ENCODE measurements at regions not wholly inside any gene's neighbourhood (a gene's known extent, or its start where the extent isn't known, plus 50 kb on each side); places are given as distances from the start of the nearest gene placed in this dataset.

GRCh38 chr13:70967564-70967963, 859.3 kb upstream of the KLHL1 start:
- Histone ChIP-seq H3K9me3 (ENCODE audit: insufficient read depth, low read depth, low read length) (no peaks in the 10 kb centered on the region), H3K36me3 (ENCODE audit: insufficient read depth, low read length) (no peaks in the 10 kb centered on the region), H3K27me3 (ENCODE audit: insufficient read depth, low read length) (no peaks in the 10 kb centered on the region), H3K27ac (ENCODE audit: low read depth, low read length) (no peak overlapping the region), H3K9ac (ENCODE audit: low read length) (no peak overlapping the region), H3K79me2 (ENCODE audit: insufficient read depth, low read length) (no peaks in the 10 kb centered on the region), H3K4me3 (ENCODE audit: insufficient read depth, low read depth, low read length) (no peak overlapping the region), H4K20me1 (ENCODE audit: insufficient read depth, low read length) (no peaks in the 10 kb centered on the region), H3K4me1 (ENCODE audit: insufficient read depth, low read length) (no peaks in the 10 kb centered on the region), H3K4me2 (ENCODE audit: low read length) (no peak overlapping the region), H2AFZ (ENCODE audit: low read depth, low read length) (no peak overlapping the region)
- no peaks in the 10 kb centered on the region for H3K36me3 Mint-ChIP-seq (ENCODE audit: low read depth, unreplicated experiment)
- no peaks in the 10 kb centered on the region for H3K9me3 Mint-ChIP-seq (ENCODE audit: unreplicated experiment)
- H3K27me3 Mint-ChIP-seq (ENCODE audit: low read depth, unreplicated experiment): no peaks in the 10 kb centered on the region
- no peak overlapping the region for H3K27ac Mint-ChIP-seq (ENCODE audit: unreplicated experiment)
- no peak overlapping the region for H3K4me3 Mint-ChIP-seq (ENCODE audit: unreplicated experiment)
- no peaks in the 10 kb centered on the region for H3K4me1 Mint-ChIP-seq (ENCODE audit: low read depth, unreplicated experiment)
- no peak for FAIRE-seq
- DNase-seq (ENCODE audit: low read depth): no peak
- TF ChIP-seq CTCF (IDR thresholded peaks at IDR 0.05; ENCODE audit: insufficient read depth, low read depth, low read length) (no peak), EZH2 (IDR thresholded peaks at IDR 0.05; ENCODE audit: insufficient read depth, low read length) (no peak)

- H3K9ac ChIP-seq (ENCODE audit: low read length): no peak overlapping the region
- no peaks in the 10 kb centered on the region for H3K36me3 Mint-ChIP-seq (ENCODE audit: low read depth, unreplicated experiment)
- H3K4me1 Mint-ChIP-seq (ENCODE audit: low read depth, unreplicated experiment): no peaks in the 10 kb centered on the region
- no peaks in the 10 kb centered on the region for H3K36me3 ChIP-seq (ENCODE audit: insufficient read depth, low read length)
- H3K4me3 ChIP-seq (ENCODE audit: insufficient read depth, low read depth, low read length): no peak overlapping the region
- no peaks in the 10 kb centered on the region for H3K79me2 ChIP-seq (ENCODE audit: insufficient read depth, low read length)
- no peak overlapping the region for H3K27ac ChIP-seq (ENCODE audit: low read depth, low read length)
- no peaks in the 10 kb centered on the region for H3K9me3 ChIP-seq (ENCODE audit: insufficient read depth, low read depth, low read length)
- no peak overlapping the region for H2AFZ ChIP-seq (ENCODE audit: low read depth, low read length)
- H3K9me3 Mint-ChIP-seq (ENCODE audit: unreplicated experiment): no peaks in the 10 kb centered on the region
- no peak for FAIRE-seq
- no peak for DNase-seq (ENCODE audit: low read depth)
- no peaks in the 10 kb centered on the region for H3K27me3 Mint-ChIP-seq (ENCODE audit: low read depth, unreplicated experiment)
- no peak overlapping the region for H3K4me3 Mint-ChIP-seq (ENCODE audit: unreplicated experiment)
- no peak overlapping the region for H3K4me2 ChIP-seq (ENCODE audit: low read length)
- no peaks in the 10 kb centered on the region for H3K4me1 ChIP-seq (ENCODE audit: insufficient read depth, low read length)
- H3K27ac Mint-ChIP-seq (ENCODE audit: unreplicated experiment): no peak overlapping the region
- no peaks in the 10 kb centered on the region for H4K20me1 ChIP-seq (ENCODE audit: insufficient read depth, low read length)
- H3K27me3 ChIP-seq (ENCODE audit: insufficient read depth, low read length): no peaks in the 10 kb centered on the region
- no peak for TF ChIP-seq CTCF (IDR thresholded peaks at IDR 0.05; ENCODE audit: insufficient read depth, low read depth, low read length)
- no peak for TF ChIP-seq EZH2 (IDR thresholded peaks at IDR 0.05; ENCODE audit: insufficient read depth, low read length)
Measured at GRCh38 chr13:70964874-70965273, 856.6 kb upstream of the KLHL1 start.

GRCh38 chr13:70964124-70964523, 855.9 kb upstream of the KLHL1 start:
- Histone ChIP-seq H3K4me1 (ENCODE audit: insufficient read depth, low read length) (no peaks in the 10 kb centered on the region), H3K4me2 (ENCODE audit: low read length) (no peak overlapping the region), H4K20me1 (ENCODE audit: insufficient read depth, low read length) (no peaks in the 10 kb centered on the region), H3K79me2 (ENCODE audit: insufficient read depth, low read length) (no peaks in the 10 kb centered on the region), H3K27me3 (ENCODE audit: insufficient read depth, low read length) (no peaks in the 10 kb centered on the region), H3K36me3 (ENCODE audit: insufficient read depth, low read length) (no peaks in the 10 kb centered on the region), H3K4me3 (ENCODE audit: insufficient read depth, low read depth, low read length) (no peak overlapping the region), H3K9me3 (ENCODE audit: insufficient read depth, low read depth, low read length) (no peaks in the 10 kb centered on the region), H3K9ac (ENCODE audit: low read length) (no peak overlapping the region), H3K27ac (ENCODE audit: low read depth, low read length) (no peak overlapping the region), H2AFZ (ENCODE audit: low read depth, low read length) (no peak overlapping the region)
- FAIRE-seq (no peak), DNase-seq (ENCODE audit: low read depth) (no peak)
- H3K4me1 Mint-ChIP-seq (ENCODE audit: low read depth, unreplicated experiment): no peaks in the 10 kb centered on the region
- no peak overlapping the region for H3K4me3 Mint-ChIP-seq (ENCODE audit: unreplicated experiment)
- no peak overlapping the region for H3K27ac Mint-ChIP-seq (ENCODE audit: unreplicated experiment)
- TF ChIP-seq CTCF (IDR thresholded peaks at IDR 0.05; ENCODE audit: insufficient read depth, low read depth, low read length) (peak; percentile 19), EZH2 (IDR thresholded peaks at IDR 0.05; ENCODE audit: insufficient read depth, low read length) (no peak)
- H3K27me3 Mint-ChIP-seq (ENCODE audit: low read depth, unreplicated experiment): no peaks in the 10 kb centered on the region
- H3K36me3 Mint-ChIP-seq (ENCODE audit: low read depth, unreplicated experiment): no peaks in the 10 kb centered on the region
- no peaks in the 10 kb centered on the region for H3K9me3 Mint-ChIP-seq (ENCODE audit: unreplicated experiment)

Data from astrocyte (in vitro differentiated cells and primary cell).